ENCODE measurements at regions not wholly inside any gene's neighbourhood (a gene's known extent, or its start where the extent isn't known, plus 50 kb on each side); places are given as distances from the start of the nearest gene placed in this dataset.

DNA sequence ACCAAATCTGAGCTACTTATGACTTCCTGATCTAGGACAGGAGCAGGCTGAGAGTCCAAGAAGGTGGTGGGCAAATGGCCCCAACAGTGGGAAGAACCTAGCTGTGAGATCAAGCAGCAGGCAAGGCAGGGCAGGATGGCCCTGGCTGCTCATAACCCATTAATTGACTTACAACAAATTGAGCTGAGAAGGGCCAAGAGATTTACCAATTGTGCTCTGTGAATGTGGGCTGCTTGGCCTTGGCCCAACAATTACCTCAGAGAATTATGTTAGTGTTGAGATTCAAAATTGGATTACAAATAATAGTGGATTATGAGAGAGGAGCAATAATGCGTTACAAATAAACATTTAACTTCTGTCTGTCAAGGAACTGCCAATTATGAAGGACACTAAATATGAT is 956.5 kb downstream of the KCNMA1 start:
- no peak for TF ChIP-seq CTCF (conservative IDR thresholded peaks at IDR 0.05 in 1 of 2, IDR thresholded peaks at IDR 0.05 in 1 of 2; ENCODE audit: extremely low read depth in 1 of 2, insufficient read depth in 1 of 2, low read depth in 1 of 2, low read length in 2 of 2)
- no peak for TF ChIP-seq EZH2 (IDR thresholded peaks at IDR 0.05; ENCODE audit: borderline replicate concordance, low read length)

Measured in mammary epithelial cell (primary cell).